H4 (cell line): ENCODE measurements at regions not wholly inside any gene's neighbourhood (a gene's known extent, or its start where the extent isn't known, plus 50 kb on each side); places are given as distances from the start of the nearest gene placed in this dataset.
A peak's percentile ranks its signal among the peaks of the same experiment; 100 is the strongest.

ENCODE experiments used
- DNase-seq: peaks from one replicate; pipeline ENCODE4 v3.0.0-alpha.2; 2015; ENCODE audit warnings: low spot score

GRCh38 chrX:46447384-46447783, 97.8 kb downstream of the ZNF674 start:
- DNase-seq, result no peak

- DNase-seq, result peak; percentile 78
These were observed 98.4 kb downstream of the ZNF674 start for GRCh38 chrX:46446727-46447378.

- peak; percentile 85 for DNase-seq
These were observed 101.2 kb downstream of the ZNF674 start for GRCh38 chrX:46444011-46444410.

GRCh38 chrX:46436744-46437143, 108.5 kb downstream of the ZNF674 start:
- no peak for DNase-seq

- DNase-seq, result no peak
These were observed 111.3 kb downstream of the ZNF674 start for GRCh38 chrX:46433892-46434291.

GRCh38 chrX:46408553-46409407, 136.4 kb downstream of the ZNF674 start:
- DNase-seq, result peak; percentile 44

- no peak for DNase-seq
These were observed 137.5 kb downstream of the ZNF674 start for GRCh38 chrX:46407753-46408130.

- no peak for DNase-seq
These were observed 138.0 kb downstream of the ZNF674 start for GRCh38 chrX:46407036-46407752.

GRCh38 chrX:46404774-46405173, 140.4 kb downstream of the ZNF674 start:
- no peak for DNase-seq

- DNase-seq, result no peak
These were observed 144.4 kb downstream of the ZNF674 start for GRCh38 chrX:46400530-46401443.

GRCh38 chrX:46398874-46399273, 146.3 kb downstream of the ZNF674 start:
- no peak for DNase-seq

GRCh38 chrX:46398126-46398525, 147.1 kb downstream of the ZNF674 start:
- no peak for DNase-seq

GRCh38 chrX:46386511-46386910, 158.7 kb downstream of the ZNF674 start:
- no peak for DNase-seq

GRCh38 chrX:46383006-46383405, 162.2 kb downstream of the ZNF674 start:
- DNase-seq, result no peak

- no peak for DNase-seq
These were observed 162.6 kb downstream of the ZNF674 start for GRCh38 chrX:46382595-46382994.

GRCh38 chrX:46381630-46382029, 163.6 kb downstream of the ZNF674 start:
- peak; percentile 30 for DNase-seq

GRCh38 chrX:46380148-46380752, 165.0 kb downstream of the ZNF674 start:
- DNase-seq, result no peak

GRCh38 chrX:46376246-46376885, 168.9 kb downstream of the ZNF674 start:
- DNase-seq, result peak; percentile 57

- no peak for DNase-seq
These were observed 169.4 kb downstream of the ZNF674 start for GRCh38 chrX:46375831-46376230.

- peak; percentile 4 for DNase-seq
These were observed 170.8 kb downstream of the ZNF674 start for GRCh38 chrX:46374371-46374770.

- DNase-seq, result no peak
These were observed 177.7 kb downstream of the ZNF674 start for GRCh38 chrX:46367491-46367890.
